ENCODE measurements at regions not wholly inside any gene's neighbourhood (a gene's known extent, or its start where the extent isn't known, plus 50 kb on each side); places are given as distances from the start of the nearest gene placed in this dataset.
"Not testable (repeated sequence)": the region's sequence is repeated elsewhere in the genome, so short reads cannot be mapped to it uniquely, and the experiment has no call there.

- DNase-seq (ENCODE audit: low read depth in 2 of 2) = no peak
These were observed 78.8 kb upstream of the ATP5PO start for GRCh38 chr21:33994373-33994772.

DNA sequence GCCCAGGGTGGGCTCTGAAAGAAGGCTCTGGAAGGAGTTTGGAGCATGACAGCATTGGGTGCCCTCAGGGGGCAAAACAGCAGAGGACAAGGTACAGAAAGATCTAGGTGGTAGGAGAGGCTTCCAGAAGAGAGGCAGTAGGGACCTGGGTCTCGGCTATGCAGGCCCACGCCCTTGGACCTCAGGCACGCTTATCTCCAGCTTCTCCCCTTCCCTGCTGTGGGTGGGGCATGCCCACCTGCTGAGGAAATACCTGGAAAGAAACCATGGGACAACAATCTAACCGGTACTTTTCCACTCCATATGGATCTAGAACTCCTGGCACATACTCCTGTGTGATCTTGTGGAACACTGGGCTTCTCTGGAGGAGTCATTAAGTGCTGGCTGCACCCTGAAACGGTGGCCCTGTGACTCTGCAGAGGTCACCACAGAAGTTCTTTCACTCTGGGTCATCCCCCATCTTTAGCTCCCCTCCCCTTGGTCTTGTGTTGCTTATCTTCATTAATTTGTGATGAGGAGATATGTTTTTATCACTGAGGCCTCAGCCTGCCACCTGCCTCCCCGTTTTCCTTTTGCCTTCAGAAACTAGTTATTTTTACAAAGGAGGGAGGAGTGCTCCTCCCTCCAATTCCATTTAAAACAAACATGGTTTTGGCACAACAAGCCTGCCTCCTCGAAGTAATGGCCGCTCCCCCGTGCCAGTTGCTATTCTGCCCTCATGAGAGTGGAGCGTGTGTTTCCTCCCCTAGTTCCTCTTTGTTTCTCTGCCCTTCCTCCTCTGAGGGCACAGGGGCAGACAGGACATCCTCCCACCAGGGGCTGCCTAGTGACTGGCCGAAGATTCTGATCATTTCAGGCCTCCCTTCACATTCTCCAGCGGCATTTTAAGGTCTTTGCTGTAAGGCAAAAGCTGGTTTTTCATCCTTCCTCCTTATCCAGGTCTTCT, 78.0 kb upstream of the ATP5PO start:
- DNase-seq (ENCODE audit: low read depth in 2 of 2) = peak in 1 of 2 donors; percentile 33

DNA sequence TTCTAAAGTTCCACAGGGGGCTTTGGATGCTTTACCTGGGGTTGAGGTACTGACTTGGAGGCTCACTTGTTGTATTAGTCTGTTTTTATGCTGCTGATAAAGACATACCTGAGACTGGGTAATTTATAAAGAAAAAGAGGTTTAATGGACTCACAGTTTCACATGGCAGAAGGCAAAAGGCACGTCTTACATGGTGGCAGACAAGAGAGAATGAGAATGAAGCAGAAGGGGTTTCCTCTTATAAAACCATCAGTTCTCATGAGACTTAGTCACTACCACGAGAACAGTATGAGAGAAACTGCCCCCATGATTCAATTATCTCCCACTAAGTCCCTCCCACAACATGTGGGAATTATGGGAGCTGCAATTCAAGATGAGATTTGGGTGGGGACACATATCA, 76.8 kb upstream of the ATP5PO start:
- DNase-seq (ENCODE audit: low read depth in 2 of 2) = not testable (repeated sequence)

DNA sequence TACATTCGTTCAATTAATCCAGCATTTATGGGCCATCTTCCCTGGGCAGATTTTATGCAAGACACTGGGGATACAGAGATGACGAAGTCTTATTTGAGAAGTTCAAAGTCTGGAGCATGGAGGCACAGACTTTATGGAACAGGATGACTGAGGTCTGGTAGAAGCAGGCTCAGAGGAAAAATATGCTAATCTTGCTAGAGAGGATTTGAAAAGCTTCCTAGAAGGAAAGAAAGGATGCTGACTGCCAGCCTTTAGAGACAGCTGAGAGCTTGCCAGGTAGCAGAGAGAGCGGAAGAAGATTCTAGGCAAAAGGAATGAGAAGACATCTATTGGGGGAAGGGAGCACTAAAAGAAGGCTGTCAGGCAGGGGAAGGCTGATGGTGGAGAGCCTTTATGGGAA, 75.5 kb upstream of the ATP5PO start:
- no peak for DNase-seq (ENCODE audit: low read depth in 2 of 2)

DNA sequence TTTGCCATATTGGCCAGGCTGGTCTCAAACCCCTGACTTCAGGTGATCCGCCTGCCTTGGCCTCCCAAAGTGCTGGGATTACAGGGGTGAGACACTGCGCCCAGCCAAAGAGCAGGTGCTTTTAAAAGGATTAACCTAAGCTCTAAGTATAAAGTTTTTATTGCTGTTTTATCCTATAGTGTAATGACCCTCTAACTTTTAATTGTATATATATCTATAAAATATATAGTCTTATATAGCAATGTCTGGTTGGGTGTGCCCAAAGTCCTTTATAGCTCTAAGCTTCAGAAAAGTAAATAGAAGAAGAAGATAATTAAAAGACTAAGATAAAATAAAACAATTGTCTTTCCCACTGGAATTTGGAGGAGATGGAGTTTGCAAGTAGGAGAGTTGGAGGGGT, 73.8 kb upstream of the ATP5PO start:
- DNase-seq (ENCODE audit: low read depth in 2 of 2) = no peak

DNA sequence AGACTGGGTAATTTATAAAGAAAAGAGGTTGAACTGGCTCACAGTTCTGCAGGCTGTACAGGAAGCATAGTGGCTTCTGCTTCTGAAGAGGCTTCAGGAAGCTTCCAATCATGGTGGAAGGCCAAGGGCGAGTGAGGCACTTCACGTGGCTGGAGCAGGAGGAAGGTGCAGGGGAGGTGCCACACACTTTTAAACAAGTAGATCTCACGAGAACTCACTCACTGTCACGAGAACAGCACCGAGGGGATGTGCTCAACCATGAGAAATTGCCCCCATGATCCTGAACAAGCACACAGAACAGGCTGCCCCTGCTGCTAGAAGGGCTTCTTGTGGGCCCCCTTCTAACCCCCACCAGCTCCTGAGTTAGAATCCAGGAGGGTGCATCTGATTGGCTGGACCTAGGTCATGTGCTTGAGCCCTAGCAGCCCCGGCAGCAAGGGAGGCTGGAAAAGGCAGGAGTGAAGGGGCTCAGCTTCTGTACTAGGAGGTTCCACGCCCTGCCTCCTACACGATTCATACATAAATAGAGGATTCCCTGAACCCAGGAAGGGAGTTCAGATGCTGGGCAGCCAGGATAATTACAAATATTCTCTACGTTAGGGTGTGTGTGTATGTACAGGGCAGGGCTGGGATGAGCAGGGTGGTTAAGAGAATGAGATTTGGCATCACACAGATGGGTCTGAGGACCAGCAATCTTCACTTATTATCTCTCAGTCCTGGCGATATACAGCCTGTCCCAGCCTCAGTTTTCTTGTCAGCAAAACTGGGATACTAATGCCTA, 72.8 kb upstream of the ATP5PO start:
- DNase-seq (ENCODE audit: low read depth in 2 of 2) = no peak

GRCh38 chr21:33987461-33987860, 71.9 kb upstream of the ATP5PO start:
- no peak for DNase-seq (ENCODE audit: low read depth in 2 of 2)

DNA sequence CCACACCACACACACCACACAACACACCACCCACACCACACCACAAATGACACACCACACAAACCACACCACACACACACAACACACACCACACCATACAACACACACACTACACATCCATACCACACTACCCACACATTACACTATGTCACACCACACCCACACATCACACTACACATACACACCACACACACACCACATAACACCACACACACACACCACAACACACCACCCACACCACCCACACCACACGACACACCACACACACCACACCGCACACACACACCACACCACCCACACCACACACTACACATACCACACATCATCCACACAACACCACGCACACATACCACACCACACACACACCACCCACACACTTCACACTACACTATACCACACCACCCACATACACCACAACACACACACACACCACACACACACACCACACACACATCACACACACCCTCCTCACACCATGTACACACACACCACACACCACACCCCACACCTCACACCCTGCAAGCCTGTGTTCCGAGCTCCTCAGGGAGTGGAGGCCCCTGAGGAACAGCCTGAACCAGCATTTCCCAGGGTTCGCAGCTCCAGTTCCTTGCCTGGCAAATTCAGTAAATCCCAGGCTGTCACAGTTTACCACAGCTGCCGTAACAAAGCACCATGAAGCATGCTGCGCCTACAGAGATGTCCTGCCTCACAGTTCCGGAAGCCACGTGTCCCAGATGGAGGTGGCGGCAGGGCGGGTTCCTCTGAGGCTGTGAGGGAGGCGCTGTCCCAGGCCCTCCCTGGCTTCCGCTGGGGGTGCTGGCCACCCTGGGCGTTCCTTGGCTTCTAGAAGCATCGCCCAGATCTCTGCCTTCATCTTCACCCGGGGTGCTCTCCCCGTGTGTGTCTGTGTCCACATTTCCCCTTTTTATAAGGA, 69.8 kb upstream of the ATP5PO start:
- DNase-seq (ENCODE audit: low read depth in 2 of 2) = no peak

DNA sequence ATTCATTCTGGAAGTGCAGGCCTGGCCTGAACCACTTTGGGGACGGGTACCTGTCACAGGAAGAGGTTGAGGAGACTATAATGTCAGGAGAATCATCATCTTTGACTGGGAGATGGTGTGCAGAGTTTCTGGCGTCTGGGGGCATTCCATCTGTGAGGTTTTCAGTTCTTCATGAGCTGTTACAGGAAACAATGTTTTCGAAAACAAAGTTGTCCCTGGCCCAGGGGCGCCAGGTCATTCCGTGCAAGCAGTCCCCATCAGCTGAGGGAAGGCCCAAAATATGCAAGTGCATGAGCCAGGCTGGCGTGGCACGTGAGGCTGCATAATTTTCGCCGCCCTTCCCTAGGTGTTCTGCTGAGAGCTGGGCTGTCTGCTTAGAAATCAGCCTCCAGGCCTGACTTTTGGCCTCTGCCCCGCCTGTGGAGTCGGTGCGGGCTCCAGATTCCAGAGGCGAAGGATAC, 68.4 kb upstream of the ATP5PO start:
- no peak for DNase-seq (ENCODE audit: low read depth in 2 of 2)

- DNase-seq (ENCODE audit: low read depth in 2 of 2) = no peak
These were observed 65.9 kb upstream of the ATP5PO start for GRCh38 chr21:33981391-33982101.

- DNase-seq (ENCODE audit: low read depth in 2 of 2) = no peak
These were observed 64.8 kb upstream of the ATP5PO start for GRCh38 chr21:33980276-33980916.

DNA sequence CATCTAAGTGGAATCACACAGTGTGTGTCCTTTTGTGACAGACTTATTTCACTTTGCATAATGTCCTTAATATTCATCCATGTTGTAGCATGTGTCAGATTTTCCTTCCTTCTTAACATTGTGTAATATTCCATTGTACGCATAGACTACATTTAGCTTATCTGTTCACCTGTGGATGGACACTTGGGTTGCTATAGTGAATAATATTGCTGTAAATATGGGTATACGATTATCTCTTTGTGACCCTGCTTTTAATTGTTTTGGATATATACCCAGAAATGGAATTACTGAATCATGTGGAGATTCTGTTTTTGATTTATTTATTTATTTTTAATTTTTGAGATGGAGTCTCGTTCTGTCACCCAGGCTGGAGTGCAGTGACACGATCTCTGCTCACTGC, 63.0 kb upstream of the ATP5PO start:
- DNase-seq (ENCODE audit: low read depth in 2 of 2) = no peak

DNA sequence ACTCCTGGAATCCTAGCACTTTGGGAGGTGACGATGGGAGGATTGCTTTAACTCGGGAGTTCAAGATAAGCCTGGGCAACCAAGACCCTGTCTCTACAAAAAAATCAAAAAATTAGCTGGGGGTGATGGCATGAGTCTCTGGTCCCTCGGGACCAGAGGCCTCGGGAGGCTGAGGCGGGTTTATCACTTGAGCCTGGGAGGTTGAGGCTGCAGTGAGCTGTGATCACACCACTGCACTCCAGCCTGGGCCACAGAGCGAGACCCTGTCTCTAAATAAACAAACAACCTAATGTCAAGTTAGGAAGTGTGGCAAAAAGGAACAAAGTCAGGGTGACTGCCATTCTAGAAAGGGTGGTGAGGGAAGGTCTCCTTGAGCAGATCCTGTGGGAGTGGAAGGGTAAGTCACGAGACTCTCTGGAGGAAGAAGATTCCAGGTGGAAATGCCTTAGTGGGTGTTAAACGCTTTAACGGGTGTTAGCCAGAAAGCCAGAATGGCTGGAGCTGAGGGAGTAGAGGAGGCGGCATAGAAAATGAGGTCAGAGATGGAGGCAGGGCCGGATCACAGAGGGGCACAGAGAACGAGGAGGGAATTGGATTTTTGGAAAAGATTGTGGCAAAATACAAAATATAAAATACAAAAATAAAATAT, 62.2 kb upstream of the ATP5PO start:
- DNase-seq (ENCODE audit: low read depth in 2 of 2) = no peak

DNA sequence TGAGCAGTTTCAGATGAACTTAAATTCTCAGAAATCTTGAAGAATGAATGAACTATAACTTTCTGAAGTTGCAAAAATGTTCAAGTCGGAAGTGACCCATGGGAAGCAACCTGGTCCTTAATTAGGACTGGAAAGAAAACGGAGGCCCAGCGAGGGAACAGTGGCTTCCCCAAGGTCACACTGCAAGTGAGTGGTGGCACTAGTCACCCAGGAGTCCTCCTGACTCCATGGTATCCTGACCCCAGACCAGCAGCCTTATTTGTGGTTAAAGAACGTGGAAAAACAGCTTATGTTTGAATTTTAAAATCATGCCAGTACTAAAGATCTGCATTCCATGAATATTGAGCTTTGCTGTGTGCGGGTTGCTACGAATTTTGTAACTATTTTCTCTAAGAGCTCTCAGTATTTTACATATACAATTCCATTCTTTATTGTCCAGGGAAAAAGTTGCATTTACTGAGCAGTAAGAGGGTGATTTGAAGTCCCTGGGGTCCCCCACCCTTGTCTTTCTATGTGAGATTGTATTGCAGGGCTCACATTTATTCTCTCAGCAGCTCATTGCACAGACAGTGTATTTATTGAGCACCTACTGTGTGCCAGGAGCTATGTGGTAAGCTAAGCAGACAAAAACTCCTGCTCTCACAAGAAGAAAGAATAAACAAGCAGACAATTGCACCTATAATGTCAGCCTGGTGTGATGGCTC, 61.6 kb upstream of the ATP5PO start:
- no peak for DNase-seq (ENCODE audit: low read depth in 2 of 2)

GRCh38 chr21:33976082-33977016, 60.7 kb upstream of the ATP5PO start:
- peak in 1 of 2 donors; percentile 57 for DNase-seq (ENCODE audit: low read depth in 2 of 2)

DNA sequence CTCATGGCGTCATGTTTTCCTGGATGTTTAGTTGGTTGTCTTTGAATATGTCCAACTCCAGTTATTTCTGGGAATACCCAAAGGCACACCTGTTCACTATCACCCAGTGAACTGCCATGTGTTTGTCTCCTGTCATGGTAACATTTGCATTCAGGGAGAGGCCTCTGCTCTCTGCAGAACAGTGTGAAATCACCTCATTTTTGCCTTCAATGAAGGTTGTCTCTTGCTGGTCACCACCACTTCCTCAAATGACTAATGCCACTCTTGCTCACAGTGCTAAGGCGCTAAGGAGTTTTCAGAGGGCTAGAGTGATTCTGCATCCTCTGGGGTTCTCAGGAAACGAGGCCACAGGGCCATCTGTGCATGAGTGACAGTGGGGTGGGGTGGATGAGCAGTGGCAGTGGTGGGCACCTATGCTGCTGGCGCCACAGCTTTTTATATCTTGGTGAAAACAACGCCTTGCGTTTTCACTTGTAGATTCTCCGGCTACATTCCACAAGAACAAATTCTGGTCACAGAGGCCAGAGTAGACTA, 60.0 kb upstream of the ATP5PO start:
- DNase-seq (ENCODE audit: low read depth in 2 of 2) = peak in 1 of 2 donors; percentile 30

Measured in dermis microvascular lymphatic vessel endothelial cell (primary cell).